ENCODE measurements at regions not wholly inside any gene's neighbourhood (a gene's known extent, or its start where the extent isn't known, plus 50 kb on each side); places are given as distances from the start of the nearest gene placed in this dataset.
"Not testable (repeated sequence)": the region's sequence is repeated elsewhere in the genome, so short reads cannot be mapped to it uniquely, and the experiment has no call there.

DNA sequence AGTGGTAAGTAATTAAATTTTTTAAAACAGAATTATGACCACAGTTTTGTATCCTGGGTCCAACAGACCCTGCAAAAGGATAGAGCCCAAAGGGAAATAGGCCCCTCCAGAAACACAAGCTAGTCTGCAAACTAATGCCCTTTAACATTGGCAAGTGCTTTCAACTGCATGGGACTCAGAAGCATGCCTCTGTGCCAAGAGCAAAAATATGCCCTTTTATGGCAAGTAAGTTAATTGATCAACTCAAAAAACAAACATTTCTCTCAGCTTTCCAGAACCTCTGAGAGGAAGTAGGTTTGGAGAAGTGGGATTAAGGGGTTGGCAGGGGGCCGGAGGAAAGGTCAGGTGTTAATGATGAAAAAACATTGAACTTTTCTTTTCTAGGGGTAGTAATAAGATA lies 186.6 kb upstream of the PRSS1 start:
- no peak for FAIRE-seq

GRCh38 chr7:142561396-142561795 lies 187.9 kb upstream of the PRSS1 start:
- DNase-seq (ENCODE audit: insufficient read length, low spot score); FAIRE-seq: not testable (repeated sequence)

More for the DNA sequence above, 186.6 kb upstream of the PRSS1 start:
- TF ChIP-seq, protein P1, sequence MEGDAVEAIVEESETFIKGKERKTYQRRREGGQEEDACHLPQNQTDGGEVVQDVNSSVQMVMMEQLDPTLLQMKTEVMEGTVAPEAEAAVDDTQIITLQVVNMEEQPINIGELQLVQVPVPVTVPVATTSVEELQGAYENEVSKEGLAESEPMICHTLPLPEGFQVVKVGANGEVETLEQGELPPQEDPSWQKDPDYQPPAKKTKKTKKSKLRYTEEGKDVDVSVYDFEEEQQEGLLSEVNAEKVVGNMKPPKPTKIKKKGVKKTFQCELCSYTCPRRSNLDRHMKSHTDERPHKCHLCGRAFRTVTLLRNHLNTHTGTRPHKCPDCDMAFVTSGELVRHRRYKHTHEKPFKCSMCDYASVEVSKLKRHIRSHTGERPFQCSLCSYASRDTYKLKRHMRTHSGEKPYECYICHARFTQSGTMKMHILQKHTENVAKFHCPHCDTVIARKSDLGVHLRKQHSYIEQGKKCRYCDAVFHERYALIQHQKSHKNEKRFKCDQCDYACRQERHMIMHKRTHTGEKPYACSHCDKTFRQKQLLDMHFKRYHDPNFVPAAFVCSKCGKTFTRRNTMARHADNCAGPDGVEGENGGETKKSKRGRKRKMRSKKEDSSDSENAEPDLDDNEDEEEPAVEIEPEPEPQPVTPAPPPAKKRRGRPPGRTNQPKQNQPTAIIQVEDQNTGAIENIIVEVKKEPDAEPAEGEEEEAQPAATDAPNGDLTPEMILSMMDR (IDR thresholded peaks at IDR 0.05; ENCODE audit: insufficient read depth, missing control alignments), result no peak
- no peak for DNase-seq (ENCODE audit: insufficient read length, low spot score)

DNA sequence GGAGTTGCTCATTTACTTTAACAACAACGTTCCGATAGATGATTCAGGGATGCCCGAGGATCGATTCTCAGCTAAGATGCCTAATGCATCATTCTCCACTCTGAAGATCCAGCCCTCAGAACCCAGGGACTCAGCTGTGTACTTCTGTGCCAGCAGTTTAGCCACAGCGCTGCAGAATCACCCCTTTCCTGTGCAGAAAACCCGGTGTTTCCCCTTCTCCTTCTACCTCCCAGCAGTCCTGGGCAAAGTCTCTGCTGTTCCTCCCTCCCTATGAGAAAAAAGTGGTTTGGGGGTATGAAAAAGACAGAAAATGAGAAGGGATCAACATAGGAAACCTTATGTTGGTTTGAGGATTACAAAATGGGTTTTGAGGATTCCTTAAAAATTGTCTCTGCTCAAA lies 188.5 kb upstream of the PRSS1 start:
- not testable (repeated sequence) for FAIRE-seq; DNase-seq (ENCODE audit: insufficient read length, low spot score)

GRCh38 chr7:142560166-142560565 lies 189.1 kb upstream of the PRSS1 start:
- FAIRE-seq, result no peak
- TF ChIP-seq, protein P1 (IDR thresholded peaks at IDR 0.05; ENCODE audit: insufficient read depth, missing control alignments), result no peak
- no peak for DNase-seq (ENCODE audit: insufficient read length, low spot score)

DNA sequence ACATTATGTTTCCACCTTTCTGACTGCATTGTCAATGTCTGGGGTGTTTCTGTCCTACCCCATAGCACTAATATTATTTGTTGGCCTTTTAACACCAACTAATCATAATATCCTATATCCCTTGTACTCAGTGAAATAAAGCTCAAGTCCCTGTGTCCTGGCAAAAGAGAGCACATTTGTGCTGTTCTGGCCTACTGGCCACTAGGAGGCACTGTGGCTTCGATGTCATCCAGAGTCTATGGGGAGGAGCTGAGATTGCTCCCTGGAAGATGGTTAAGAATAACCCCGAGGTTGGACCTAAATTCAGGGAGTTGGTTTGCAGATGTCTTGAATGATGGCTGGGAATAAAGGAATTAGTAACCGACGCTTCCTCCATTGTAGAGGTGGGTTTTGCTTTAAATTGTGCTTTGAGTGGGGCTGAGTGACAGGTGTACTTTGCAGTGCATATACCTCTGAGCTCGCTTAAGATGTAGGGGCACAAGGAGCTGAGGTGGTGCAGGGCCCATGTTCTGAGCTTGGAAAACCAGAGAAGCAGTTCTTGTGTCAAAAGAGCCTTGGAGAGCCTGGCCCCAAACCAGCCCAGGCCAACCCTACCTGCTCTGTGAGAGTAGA lies 191.2 kb upstream of the PRSS1 start:
- FAIRE-seq (no peak), DNase-seq (ENCODE audit: insufficient read length, low spot score) (no peak)
- TF ChIP-seq, protein P1 (IDR thresholded peaks at IDR 0.05; ENCODE audit: insufficient read depth, missing control alignments), result peak; percentile 65

- no peak for DNase-seq (ENCODE audit: insufficient read length, low spot score)
These were observed 192.5 kb upstream of the PRSS1 start for GRCh38 chr7:142556740-142557139.

GRCh38 chr7:142554560-142555532 lies 194.4 kb upstream of the PRSS1 start:
- DNase-seq (ENCODE audit: insufficient read length, low spot score) (no peak), FAIRE-seq (no peak)
- TF ChIP-seq, protein P1 (IDR thresholded peaks at IDR 0.05; ENCODE audit: insufficient read depth, missing control alignments), result no peak

More at GRCh38 chr7:142556740-142557139, 192.5 kb upstream of the PRSS1 start:
- TF ChIP-seq, protein P1 (IDR thresholded peaks at IDR 0.05; ENCODE audit: insufficient read depth, missing control alignments), result no peak
- FAIRE-seq, result no peak

DNA sequence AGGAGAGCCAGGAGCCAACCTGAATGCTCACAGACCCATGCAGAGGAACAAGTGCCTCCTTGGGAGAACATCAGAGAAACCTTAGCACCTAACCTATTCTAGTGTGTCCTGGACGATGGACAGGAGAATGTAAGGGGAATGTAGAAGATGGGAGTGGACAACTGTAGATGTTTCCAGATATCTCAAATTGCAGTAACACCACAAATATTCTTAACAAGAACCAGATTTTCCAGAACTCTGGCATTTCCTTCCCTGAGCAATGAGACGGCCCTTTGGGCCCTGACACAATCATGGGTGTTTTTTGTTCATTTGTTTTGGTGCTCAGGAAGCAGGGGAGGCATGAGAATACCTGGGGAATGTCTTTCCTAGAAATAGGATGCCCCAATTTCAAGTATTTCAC lies 196.1 kb upstream of the PRSS1 start:
- no peak for DNase-seq (ENCODE audit: insufficient read length, low spot score)
- TF ChIP-seq, protein P1 (IDR thresholded peaks at IDR 0.05; ENCODE audit: insufficient read depth, missing control alignments), result no peak
- FAIRE-seq, result no peak
